ENCODE measurements at regions not wholly inside any gene's neighbourhood (a gene's known extent, or its start where the extent isn't known, plus 50 kb on each side); places are given as distances from the start of the nearest gene placed in this dataset.

GRCh38 chr5:144711172-144711571, 540.5 kb downstream of the KCTD16 start:
- no peaks in the 10 kb centered on the region for H3K9me3 ChIP-seq
- no peak for DNase-seq
- H3K9me3 Mint-ChIP-seq = peaks cover 0 to 4% (median 4%) of the 10 kb centered on the region in 3 donors
- no peaks in the 10 kb centered on the region for H3K4me1 ChIP-seq (ENCODE audit: control insufficient read depth in 1 of 2, extremely low read depth in 1 of 2, insufficient read depth in 2 of 2, low read length in 2 of 2)
- no peaks in the 10 kb centered on the region for H3K4me1 Mint-ChIP-seq
- H3K27ac Mint-ChIP-seq = no peak overlapping the region
- H3K36me3 Mint-ChIP-seq = no peaks in the 10 kb centered on the region
- no peak overlapping the region for H3K4me3 Mint-ChIP-seq
- no peaks in the 10 kb centered on the region for H3K27me3 Mint-ChIP-seq
- H3K4me3 ChIP-seq (ENCODE audit: control insufficient read depth in 1 of 2, extremely low read depth in 1 of 2, low read length in 1 of 2) = no peak overlapping the region
- no peak for ATAC-seq (replicated peaks in 1 of 4)
- ChIA-PET POLR2A (no interaction called here), CTCF (no interaction called here)
- WGBS (ENCODE audit: insufficient coverage) = 56% methylated on average over 2 of the region's 2 CpGs
- no peaks in the 10 kb centered on the region for H3K36me3 ChIP-seq (ENCODE audit: control insufficient read depth in 2 of 2, extremely low read depth in 1 of 2, insufficient read depth in 1 of 2, low read length in 1 of 2)
- no peak overlapping the region for H3K27ac ChIP-seq (ENCODE audit: low read length)
- no peaks in the 10 kb centered on the region for H3K27me3 ChIP-seq (replicated peaks in 1 of 2; ENCODE audit: control insufficient read depth in 2 of 2, extremely low read depth in 1 of 2, insufficient read depth in 2 of 2, low read length in 1 of 2)

- H3K4me3 ChIP-seq (ENCODE audit: control insufficient read depth in 1 of 2, extremely low read depth in 1 of 2, low read length in 1 of 2) = no peak overlapping the region
- no peak overlapping the region for H3K27ac ChIP-seq (ENCODE audit: low read length)
- H3K27me3 ChIP-seq (replicated peaks in 1 of 2; ENCODE audit: control insufficient read depth in 2 of 2, extremely low read depth in 1 of 2, insufficient read depth in 2 of 2, low read length in 1 of 2) = no peaks in the 10 kb centered on the region
- Mint-ChIP-seq H3K9me3 (peaks cover 0 to 4% (median 4%) of the 10 kb centered on the region in 3 donors), H3K27ac (no peak overlapping the region), H3K4me1 (no peaks in the 10 kb centered on the region), H3K36me3 (no peaks in the 10 kb centered on the region), H3K27me3 (no peaks in the 10 kb centered on the region), H3K4me3 (no peak overlapping the region)
- no peak for DNase-seq
- ChIA-PET CTCF (no interaction called here), POLR2A (no interaction called here)
- H3K4me1 ChIP-seq (ENCODE audit: control insufficient read depth in 1 of 2, extremely low read depth in 1 of 2, insufficient read depth in 2 of 2, low read length in 2 of 2) = no peaks in the 10 kb centered on the region
- WGBS (ENCODE audit: insufficient coverage) = 58% methylated on average over 2 of the region's 2 CpGs
- ATAC-seq (replicated peaks in 1 of 4) = no peak
- no peaks in the 10 kb centered on the region for H3K9me3 ChIP-seq
- H3K36me3 ChIP-seq (ENCODE audit: control insufficient read depth in 2 of 2, extremely low read depth in 1 of 2, insufficient read depth in 1 of 2, low read length in 1 of 2) = no peaks in the 10 kb centered on the region
Observed at GRCh38 chr5:144710637-144711036, 540.0 kb downstream of the KCTD16 start.

GRCh38 chr5:144703776-144704175, 533.1 kb downstream of the KCTD16 start:
- ChIA-PET POLR2A (no interaction called here), CTCF (no interaction called here)
- no peaks in the 10 kb centered on the region for H3K4me1 ChIP-seq (ENCODE audit: control insufficient read depth in 1 of 2, extremely low read depth in 1 of 2, insufficient read depth in 2 of 2, low read length in 2 of 2)
- H3K36me3 ChIP-seq (ENCODE audit: control insufficient read depth in 2 of 2, extremely low read depth in 1 of 2, insufficient read depth in 1 of 2, low read length in 1 of 2) = no peaks in the 10 kb centered on the region
- no peak overlapping the region for H3K27ac Mint-ChIP-seq
- no peaks in the 10 kb centered on the region for H3K4me1 Mint-ChIP-seq
- H3K36me3 Mint-ChIP-seq = no peaks in the 10 kb centered on the region
- H3K27ac ChIP-seq (ENCODE audit: low read length) = no peak overlapping the region
- no peaks in the 10 kb centered on the region for H3K9me3 ChIP-seq
- DNase-seq (no peak), ATAC-seq (replicated peaks in 1 of 4) (no peak)
- no peak overlapping the region for H3K4me3 Mint-ChIP-seq
- no peak overlapping the region for H3K4me3 ChIP-seq (ENCODE audit: control insufficient read depth in 1 of 2, extremely low read depth in 1 of 2, low read length in 1 of 2)
- H3K27me3 ChIP-seq (replicated peaks in 1 of 2; ENCODE audit: control insufficient read depth in 2 of 2, extremely low read depth in 1 of 2, insufficient read depth in 2 of 2, low read length in 1 of 2) = no peaks in the 10 kb centered on the region
- no CpG with 5 or more reads among the region's 1 CpG for WGBS (ENCODE audit: insufficient coverage)
- H3K27me3 Mint-ChIP-seq = no peaks in the 10 kb centered on the region
- H3K9me3 Mint-ChIP-seq = peaks cover 4 to 12% (median 4%) of the 10 kb centered on the region in 3 donors

- Mint-ChIP-seq H3K9me3 (peaks cover 0 to 12% (median 2%) of the 10 kb centered on the region in 3 donors), H3K4me3 (no peak overlapping the region), H3K27ac (no peak overlapping the region), H3K36me3 (no peaks in the 10 kb centered on the region), H3K4me1 (no peaks in the 10 kb centered on the region), H3K27me3 (no peaks in the 10 kb centered on the region)
- Histone ChIP-seq H3K4me1 (ENCODE audit: control insufficient read depth in 1 of 2, extremely low read depth in 1 of 2, insufficient read depth in 2 of 2, low read length in 2 of 2) (no peaks in the 10 kb centered on the region), H3K9me3 (no peaks in the 10 kb centered on the region), H3K27ac (ENCODE audit: low read length) (no peak overlapping the region), H3K4me3 (ENCODE audit: control insufficient read depth in 1 of 2, extremely low read depth in 1 of 2, low read length in 1 of 2) (no peak overlapping the region), H3K27me3 (replicated peaks in 1 of 2; ENCODE audit: control insufficient read depth in 2 of 2, extremely low read depth in 1 of 2, insufficient read depth in 2 of 2, low read length in 1 of 2) (no peaks in the 10 kb centered on the region), H3K36me3 (ENCODE audit: control insufficient read depth in 2 of 2, extremely low read depth in 1 of 2, insufficient read depth in 1 of 2, low read length in 1 of 2) (no peaks in the 10 kb centered on the region)
- ATAC-seq (replicated peaks in 1 of 4) = no peak
- DNase-seq = no peak
- ChIA-PET CTCF (no interaction called here), POLR2A (no interaction called here)
- WGBS (ENCODE audit: insufficient coverage) = 100% methylated on average over 1 of the region's 2 CpGs
Observed at GRCh38 chr5:144698484-144698883, 527.8 kb downstream of the KCTD16 start.

- Mint-ChIP-seq H3K27me3 (no peaks in the 10 kb centered on the region), H3K36me3 (no peaks in the 10 kb centered on the region), H3K27ac (no peak overlapping the region), H3K9me3 (peaks cover 0 to 12% (median 2%) of the 10 kb centered on the region in 3 donors), H3K4me1 (no peaks in the 10 kb centered on the region), H3K4me3 (no peak overlapping the region)
- Histone ChIP-seq H3K36me3 (ENCODE audit: control insufficient read depth in 2 of 2, extremely low read depth in 1 of 2, insufficient read depth in 1 of 2, low read length in 1 of 2) (no peaks in the 10 kb centered on the region), H3K4me1 (ENCODE audit: control insufficient read depth in 1 of 2, extremely low read depth in 1 of 2, insufficient read depth in 2 of 2, low read length in 2 of 2) (no peaks in the 10 kb centered on the region), H3K27ac (ENCODE audit: low read length) (no peak overlapping the region), H3K9me3 (no peaks in the 10 kb centered on the region), H3K4me3 (ENCODE audit: control insufficient read depth in 1 of 2, extremely low read depth in 1 of 2, low read length in 1 of 2) (no peak overlapping the region), H3K27me3 (replicated peaks in 1 of 2; ENCODE audit: control insufficient read depth in 2 of 2, extremely low read depth in 1 of 2, insufficient read depth in 2 of 2, low read length in 1 of 2) (no peaks in the 10 kb centered on the region)
- CTCF ChIA-PET = no interaction called here
- POLR2A ChIA-PET = no interaction called here
- no CpG with 5 or more reads among the region's 1 CpG for WGBS (ENCODE audit: insufficient coverage)
- DNase-seq (no peak), ATAC-seq (replicated peaks in 1 of 4) (no peak)
Observed at GRCh38 chr5:144697847-144698262, 527.2 kb downstream of the KCTD16 start.

- no peaks in the 10 kb centered on the region for H3K36me3 Mint-ChIP-seq
- Histone ChIP-seq H3K27me3 (replicated peaks in 1 of 2; ENCODE audit: control insufficient read depth in 2 of 2, extremely low read depth in 1 of 2, insufficient read depth in 2 of 2, low read length in 1 of 2) (no peaks in the 10 kb centered on the region), H3K4me3 (ENCODE audit: control insufficient read depth in 1 of 2, extremely low read depth in 1 of 2, low read length in 1 of 2) (no peak overlapping the region), H3K9me3 (no peaks in the 10 kb centered on the region), H3K27ac (ENCODE audit: low read length) (no peak overlapping the region), H3K4me1 (ENCODE audit: control insufficient read depth in 1 of 2, extremely low read depth in 1 of 2, insufficient read depth in 2 of 2, low read length in 2 of 2) (no peaks in the 10 kb centered on the region), H3K36me3 (ENCODE audit: control insufficient read depth in 2 of 2, extremely low read depth in 1 of 2, insufficient read depth in 1 of 2, low read length in 1 of 2) (no peaks in the 10 kb centered on the region)
- H3K9me3 Mint-ChIP-seq = peaks cover 0 to 19% (median 9%) of the 10 kb centered on the region in 3 donors
- no peaks in the 10 kb centered on the region for H3K4me1 Mint-ChIP-seq
- H3K27ac Mint-ChIP-seq = no peak overlapping the region
- DNase-seq (no peak), ATAC-seq (replicated peaks in 1 of 4) (no peak)
- no peaks in the 10 kb centered on the region for H3K27me3 Mint-ChIP-seq
- H3K4me3 Mint-ChIP-seq = no peak overlapping the region
- POLR2A ChIA-PET = no interaction called here
- WGBS (ENCODE audit: insufficient coverage) = no CpG with 5 or more reads among the region's 3 CpGs
- CTCF ChIA-PET = no interaction called here
Observed at GRCh38 chr5:144691936-144692335, 521.3 kb downstream of the KCTD16 start.

- Mint-ChIP-seq H3K36me3 (no peaks in the 10 kb centered on the region), H3K9me3 (peaks cover 19 to 31% (median 19%) of the 10 kb centered on the region in 3 donors), H3K4me1 (no peaks in the 10 kb centered on the region), H3K4me3 (no peak overlapping the region), H3K27ac (no peak overlapping the region), H3K27me3 (no peaks in the 10 kb centered on the region)
- Histone ChIP-seq H3K4me3 (ENCODE audit: control insufficient read depth in 1 of 2, extremely low read depth in 1 of 2, low read length in 1 of 2) (no peak overlapping the region), H3K4me1 (ENCODE audit: control insufficient read depth in 1 of 2, extremely low read depth in 1 of 2, insufficient read depth in 2 of 2, low read length in 2 of 2) (no peaks in the 10 kb centered on the region), H3K27me3 (replicated peaks in 1 of 2; ENCODE audit: control insufficient read depth in 2 of 2, extremely low read depth in 1 of 2, insufficient read depth in 2 of 2, low read length in 1 of 2) (no peaks in the 10 kb centered on the region), H3K27ac (ENCODE audit: low read length) (no peak overlapping the region), H3K36me3 (ENCODE audit: control insufficient read depth in 2 of 2, extremely low read depth in 1 of 2, insufficient read depth in 1 of 2, low read length in 1 of 2) (no peaks in the 10 kb centered on the region), H3K9me3 (no peaks in the 10 kb centered on the region)
- POLR2A ChIA-PET = no interaction called here
- ATAC-seq (replicated peaks in 1 of 4) (no peak), DNase-seq (no peak)
- CTCF ChIA-PET = no interaction called here
- WGBS (ENCODE audit: insufficient coverage) = 55% methylated on average over 1 of the region's 1 CpG
Observed at GRCh38 chr5:144684899-144685298, 514.2 kb downstream of the KCTD16 start.
